ENCODE measurements at regions not wholly inside any gene's neighbourhood (a gene's known extent, or its start where the extent isn't known, plus 50 kb on each side); places are given as distances from the start of the nearest gene placed in this dataset.

DNA sequence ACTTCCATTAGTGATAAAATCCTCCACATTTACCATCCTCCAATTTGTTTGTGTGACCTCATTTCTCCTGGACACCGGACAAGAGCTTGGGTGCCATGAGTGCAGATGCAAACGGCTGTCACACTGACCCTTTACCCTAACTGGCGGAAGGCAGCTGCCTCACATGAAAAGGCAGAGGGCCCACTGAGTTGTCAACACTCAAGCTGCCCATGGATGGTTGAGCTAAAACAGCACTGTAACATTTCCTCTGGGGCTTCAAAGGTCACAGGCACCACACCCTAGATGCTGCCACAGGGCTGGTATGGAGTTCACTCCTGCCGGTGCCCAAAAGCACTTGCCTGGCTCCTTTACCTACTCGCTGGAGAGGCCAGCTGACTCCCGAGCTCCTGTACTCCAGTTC, 653.4 kb downstream of the KCNT2 start:
- TF ChIP-seq, protein P1, sequence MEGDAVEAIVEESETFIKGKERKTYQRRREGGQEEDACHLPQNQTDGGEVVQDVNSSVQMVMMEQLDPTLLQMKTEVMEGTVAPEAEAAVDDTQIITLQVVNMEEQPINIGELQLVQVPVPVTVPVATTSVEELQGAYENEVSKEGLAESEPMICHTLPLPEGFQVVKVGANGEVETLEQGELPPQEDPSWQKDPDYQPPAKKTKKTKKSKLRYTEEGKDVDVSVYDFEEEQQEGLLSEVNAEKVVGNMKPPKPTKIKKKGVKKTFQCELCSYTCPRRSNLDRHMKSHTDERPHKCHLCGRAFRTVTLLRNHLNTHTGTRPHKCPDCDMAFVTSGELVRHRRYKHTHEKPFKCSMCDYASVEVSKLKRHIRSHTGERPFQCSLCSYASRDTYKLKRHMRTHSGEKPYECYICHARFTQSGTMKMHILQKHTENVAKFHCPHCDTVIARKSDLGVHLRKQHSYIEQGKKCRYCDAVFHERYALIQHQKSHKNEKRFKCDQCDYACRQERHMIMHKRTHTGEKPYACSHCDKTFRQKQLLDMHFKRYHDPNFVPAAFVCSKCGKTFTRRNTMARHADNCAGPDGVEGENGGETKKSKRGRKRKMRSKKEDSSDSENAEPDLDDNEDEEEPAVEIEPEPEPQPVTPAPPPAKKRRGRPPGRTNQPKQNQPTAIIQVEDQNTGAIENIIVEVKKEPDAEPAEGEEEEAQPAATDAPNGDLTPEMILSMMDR (IDR thresholded peaks at IDR 0.05), result no peak
- no peak for TF ChIP-seq EZH2 (IDR thresholded peaks at IDR 0.05)

Measured in neural progenitor cell (in vitro differentiated cells).